ENCODE measurements at regions not wholly inside any gene's neighbourhood (a gene's known extent, or its start where the extent isn't known, plus 50 kb on each side); places are given as distances from the start of the nearest gene placed in this dataset.

GRCh38 chr2:71783215-71783614 lies 329.9 kb downstream of the DYSF start:
- TF ChIP-seq, protein P1, sequence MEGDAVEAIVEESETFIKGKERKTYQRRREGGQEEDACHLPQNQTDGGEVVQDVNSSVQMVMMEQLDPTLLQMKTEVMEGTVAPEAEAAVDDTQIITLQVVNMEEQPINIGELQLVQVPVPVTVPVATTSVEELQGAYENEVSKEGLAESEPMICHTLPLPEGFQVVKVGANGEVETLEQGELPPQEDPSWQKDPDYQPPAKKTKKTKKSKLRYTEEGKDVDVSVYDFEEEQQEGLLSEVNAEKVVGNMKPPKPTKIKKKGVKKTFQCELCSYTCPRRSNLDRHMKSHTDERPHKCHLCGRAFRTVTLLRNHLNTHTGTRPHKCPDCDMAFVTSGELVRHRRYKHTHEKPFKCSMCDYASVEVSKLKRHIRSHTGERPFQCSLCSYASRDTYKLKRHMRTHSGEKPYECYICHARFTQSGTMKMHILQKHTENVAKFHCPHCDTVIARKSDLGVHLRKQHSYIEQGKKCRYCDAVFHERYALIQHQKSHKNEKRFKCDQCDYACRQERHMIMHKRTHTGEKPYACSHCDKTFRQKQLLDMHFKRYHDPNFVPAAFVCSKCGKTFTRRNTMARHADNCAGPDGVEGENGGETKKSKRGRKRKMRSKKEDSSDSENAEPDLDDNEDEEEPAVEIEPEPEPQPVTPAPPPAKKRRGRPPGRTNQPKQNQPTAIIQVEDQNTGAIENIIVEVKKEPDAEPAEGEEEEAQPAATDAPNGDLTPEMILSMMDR (IDR thresholded peaks at IDR 0.05) = no peak
- no peak for TF ChIP-seq POLR2A (IDR thresholded peaks at IDR 0.05)
